Body of pancreas (tissue), 4 donors: ENCODE measurements at regions not wholly inside any gene's neighbourhood (a gene's known extent, or its start where the extent isn't known, plus 50 kb on each side); places are given as distances from the start of the nearest gene placed in this dataset.

Experiments
- ATAC-seq: fragments of 150-250 bp; one replicate; pipeline ENCODE4 v1.9.1; 2016
- DNase-seq, 4 donors: peaks; one replicate each; pipeline ENCODE4 v3.0.0-alpha.2; 2019
- H3K27ac ChIP-seq, 4 donors: fragments of 200-600 bp; sonication (generic); 1 replicate in 3 of 4; 2 replicates in 1 of 4; pipeline versions ENCODE4 v1.5.1 to v1.6.1; 2016 to 2019; ENCODE audit warnings: mild to moderate bottlenecking in 1 of 4, mixed read lengths in 1 of 4, moderate library complexity in 1 of 4
- H3K27me3 ChIP-seq, 2 donors: fragments of 200-600 bp; sonication (generic); one replicate each; pipeline ENCODE4 v1.6.0; 2016; ENCODE audit warnings: mild to moderate bottlenecking in 1 of 2
- H3K36me3 ChIP-seq, 2 donors: fragments of 200-600 bp; sonication (generic); replicated peaks in 1 of 2; 2 replicates each; pipeline ENCODE4 v1.5.1; 2016; ENCODE audit warnings: low read depth in 2 of 2; ENCODE audit not compliant: insufficient read depth in 1 of 2
- H3K4me1 ChIP-seq: fragments of 200-600 bp; sonication (generic); one replicate; pipeline ENCODE4 v1.6.0; 2016
- H3K4me3 ChIP-seq, 2 donors: fragments of 200-600 bp; sonication (generic); 1 replicate in 1 of 2; 2 replicates in 1 of 2; pipeline ENCODE4 v1.5.1; 2016 to 2019
- H3K9me3 ChIP-seq, 3 donors: fragments of 200-600 bp; sonication (generic); 1 replicate in 2 of 3; 2 replicates in 1 of 3; pipeline ENCODE4 v1.5.1; 2016
- CTCF ChIP-seq, 7 experiments: fragments of 450-650 bp in 4 of 7; fragments of 200-600 bp in 3 of 7; sonication (generic) in 3 of 7; IDR thresholded peaks; one replicate each; pipeline ENCODE4 v1.5.1; 2016 to 2019; ENCODE audit warnings: antibody characterized with exemption in 7 of 7
- POLR2A ChIP-seq, 3 donors: fragments of 450-650 bp; IDR thresholded peaks; one replicate each; pipeline ENCODE4 v1.6.1; 2016; ENCODE audit warnings: antibody characterized with exemption in 3 of 3, mild to moderate bottlenecking in 2 of 3
- WGBS, 2 donors: methylation state at CpG; one replicate each; pipeline ENCODE4 v1.1.5; 2017; 5-methylcytosine and 5-hydroxymethylcytosine counted together
- intact Hi-C: fragments of 100-400 bp; cut with DNase I; formaldehyde crosslinking; loops from one replicate; pipeline ENCODE4 v1.15.1; 2023

- TF ChIP-seq CTCF (IDR thresholded peaks at IDR 0.05) (no peak), POLR2A (IDR thresholded peaks at IDR 0.05) (no peak)
- no peak for DNase-seq
- H3K27ac ChIP-seq, result no peak overlapping the region
- 60 to 63% methylated on average over 2 of the region's 2 CpGs for whole genome bisulfite sequencing, 2 donors
- ATAC-seq, result no peak
- H3K36me3 ChIP-seq, result no peaks in the 10 kb centered on the region
- intact Hi-C loops, result no loop called here
- no peaks in the 10 kb centered on the region for H3K4me1 ChIP-seq
- no peaks in the 10 kb centered on the region for H3K9me3 ChIP-seq
- H3K27me3 ChIP-seq, result no peaks in the 10 kb centered on the region
- no peak overlapping the region for H3K4me3 ChIP-seq
Observed at GRCh38 chr14:43157661-43158060, 1349.4 kb downstream of the FSCB start.

GRCh38 chr14:43155924-43156323 lies 1351.2 kb downstream of the FSCB start:
- H3K27me3 ChIP-seq, result no peaks in the 10 kb centered on the region
- H3K4me3 ChIP-seq, result no peak overlapping the region
- H3K4me1 ChIP-seq, result no peaks in the 10 kb centered on the region
- no peak overlapping the region for H3K27ac ChIP-seq
- TF ChIP-seq CTCF (IDR thresholded peaks at IDR 0.05) (no peak), POLR2A (IDR thresholded peaks at IDR 0.05) (no peak)
- H3K36me3 ChIP-seq, result no peaks in the 10 kb centered on the region
- no peak for DNase-seq
- intact Hi-C loops, result no loop called here
- H3K9me3 ChIP-seq, result no peaks in the 10 kb centered on the region
- WGBS, 2 donors, result 82 to 86% methylated on average over 2 of the region's 2 CpGs
- no peak for ATAC-seq

GRCh38 chr14:43155258-43155657 lies 1351.8 kb downstream of the FSCB start:
- WGBS, 2 donors, result 79 to 94% methylated on average over 1 of the region's 1 CpG
- H3K4me3 ChIP-seq, result no peak overlapping the region
- ATAC-seq (no peak), DNase-seq (no peak)
- TF ChIP-seq POLR2A (IDR thresholded peaks at IDR 0.05) (no peak), CTCF (IDR thresholded peaks at IDR 0.05) (no peak)
- H3K27me3 ChIP-seq, result no peaks in the 10 kb centered on the region
- H3K27ac ChIP-seq, result no peak overlapping the region
- no peaks in the 10 kb centered on the region for H3K36me3 ChIP-seq
- no peaks in the 10 kb centered on the region for H3K4me1 ChIP-seq
- no peaks in the 10 kb centered on the region for H3K9me3 ChIP-seq
- intact Hi-C loops, result no loop called here

DNA sequence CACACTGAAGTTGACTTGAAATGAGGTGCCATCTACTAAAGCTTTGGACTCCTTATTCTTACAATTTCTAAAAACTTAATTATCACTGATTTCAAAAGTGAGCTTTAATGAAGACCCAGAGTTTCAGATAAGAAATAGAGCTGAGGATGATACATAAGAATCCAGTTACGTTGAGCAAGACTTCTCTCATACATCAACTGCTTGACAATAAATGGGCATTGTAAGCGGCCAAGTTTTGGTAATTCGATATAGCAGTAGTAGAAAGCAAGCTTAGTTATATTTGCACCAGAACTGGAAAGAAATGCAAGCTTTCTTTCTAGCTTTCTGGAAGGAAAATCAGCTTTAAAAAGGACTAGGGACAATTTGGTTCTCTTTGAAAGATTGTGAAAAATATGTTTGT lies 1359.6 kb downstream of the FSCB start:
- Histone ChIP-seq H3K4me3 (no peak overlapping the region), H3K27me3 (no peaks in the 10 kb centered on the region), H3K27ac (no peak overlapping the region), H3K9me3 (no peaks in the 10 kb centered on the region), H3K36me3 (no peaks in the 10 kb centered on the region), H3K4me1 (no peaks in the 10 kb centered on the region)
- TF ChIP-seq CTCF (IDR thresholded peaks at IDR 0.05), result no peak
- no peak for TF ChIP-seq POLR2A (IDR thresholded peaks at IDR 0.05)
- WGBS, 2 donors, result 68 to 73% methylated on average over 3 of the region's 3 CpGs
- DNase-seq, result no peak
- intact Hi-C loops, result no loop called here
- no peak for ATAC-seq

DNA sequence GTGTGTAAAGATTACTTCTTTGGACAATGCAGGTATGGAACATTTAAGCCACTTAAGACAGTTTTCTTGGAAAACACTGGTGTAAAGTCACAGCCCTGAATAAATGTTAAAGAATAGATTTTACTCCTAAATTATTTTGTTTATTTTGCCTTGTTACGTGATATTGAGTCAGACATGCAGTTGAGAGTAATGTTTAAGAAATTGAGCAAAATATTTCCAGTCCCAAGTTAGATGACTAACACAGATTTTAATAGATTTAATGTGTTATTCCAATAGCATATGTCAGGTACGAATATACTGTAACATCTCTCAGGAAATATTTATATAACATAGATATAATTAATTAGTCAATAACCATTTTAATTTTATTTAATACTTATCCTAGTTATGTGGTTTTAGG lies 1361.7 kb downstream of the FSCB start:
- no peaks in the 10 kb centered on the region for H3K4me1 ChIP-seq
- no peaks in the 10 kb centered on the region for H3K27me3 ChIP-seq
- TF ChIP-seq POLR2A (IDR thresholded peaks at IDR 0.05) (no peak), CTCF (IDR thresholded peaks at IDR 0.05) (no peak)
- ATAC-seq (no peak), DNase-seq (no peak)
- H3K27ac ChIP-seq, result no peak overlapping the region
- no peak overlapping the region for H3K4me3 ChIP-seq
- 64 to 72% methylated on average over 2 of the region's 2 CpGs for WGBS, 2 donors
- intact Hi-C loops, result no loop called here
- H3K9me3 ChIP-seq, result no peaks in the 10 kb centered on the region
- H3K36me3 ChIP-seq, result no peaks in the 10 kb centered on the region
